ENCODE measurements at regions not wholly inside any gene's neighbourhood (a gene's known extent, or its start where the extent isn't known, plus 50 kb on each side); places are given as distances from the start of the nearest gene placed in this dataset.
"Not testable (repeated sequence)": the region's sequence is repeated elsewhere in the genome, so short reads cannot be mapped to it uniquely, and the experiment has no call there.

- DNase-seq, result no peak
These were observed 388.2 kb upstream of the INTU start for GRCh38 chr4:127244515-127244914.

GRCh38 chr4:127246963-127247952 lies 385.5 kb upstream of the INTU start:
- no peak for DNase-seq

- peak; percentile 77 for DNase-seq
These were observed 383.5 kb upstream of the INTU start for GRCh38 chr4:127249066-127249766.

- no peak for DNase-seq
These were observed 383.0 kb upstream of the INTU start for GRCh38 chr4:127249767-127250108.

DNA sequence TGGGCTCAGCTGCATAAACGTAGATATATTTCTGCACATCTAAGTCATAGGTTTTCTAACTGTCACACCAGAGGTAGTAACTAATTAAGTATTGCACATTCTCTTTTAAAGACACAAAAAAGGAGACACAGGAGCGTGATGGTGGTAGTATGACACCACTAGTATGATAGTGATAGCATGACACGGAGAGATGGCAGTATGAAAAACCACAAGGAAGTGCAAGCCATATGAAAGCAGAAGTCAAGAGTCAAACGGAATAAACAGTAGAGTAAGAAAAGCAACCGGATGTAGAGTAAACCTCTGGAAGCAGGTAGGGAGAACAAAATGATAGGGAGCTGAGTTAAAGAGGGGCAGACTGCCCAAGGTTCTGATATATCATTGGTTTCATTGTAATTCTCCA lies 382.2 kb upstream of the INTU start:
- DNase-seq, result no peak

DNA sequence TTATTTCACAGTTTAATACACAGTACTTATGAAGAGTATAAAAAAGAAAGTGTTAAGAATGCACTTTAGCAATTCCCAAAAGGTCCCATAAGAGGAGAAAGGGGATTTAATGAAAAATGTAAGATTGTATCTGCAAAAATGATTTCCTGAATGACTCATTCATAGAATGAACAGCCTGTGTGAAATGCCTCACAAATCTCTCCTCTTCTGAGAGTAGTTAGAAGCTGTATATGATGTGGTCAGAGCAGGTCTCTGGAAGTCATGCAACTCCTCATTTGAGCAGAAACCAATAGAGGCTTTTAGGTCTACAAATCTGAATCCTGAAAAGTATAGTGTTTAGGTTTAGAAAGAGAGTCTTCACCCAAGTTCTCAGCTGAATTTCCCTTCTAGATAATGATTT lies 381.3 kb upstream of the INTU start:
- DNase-seq, result peak; percentile 76

DNA sequence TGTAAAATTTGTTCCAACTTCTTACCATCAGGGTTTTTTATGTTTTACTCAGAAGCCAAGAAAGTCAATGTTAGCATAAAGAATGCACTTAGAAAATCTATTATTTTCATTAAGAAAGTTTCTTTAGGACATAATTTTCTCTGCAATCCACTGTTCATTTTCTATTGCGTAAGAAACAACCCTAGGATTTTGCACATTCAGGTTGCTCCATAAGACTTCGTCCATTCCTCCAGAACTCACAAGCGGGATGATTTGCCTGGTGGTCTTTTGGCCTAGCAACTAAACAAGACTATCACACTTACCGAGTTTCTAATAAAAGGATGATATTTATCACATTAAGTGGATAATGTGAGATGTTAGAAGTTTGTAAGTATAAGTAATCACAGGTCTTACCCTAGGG lies 376.3 kb upstream of the INTU start:
- no peak for DNase-seq

DNA sequence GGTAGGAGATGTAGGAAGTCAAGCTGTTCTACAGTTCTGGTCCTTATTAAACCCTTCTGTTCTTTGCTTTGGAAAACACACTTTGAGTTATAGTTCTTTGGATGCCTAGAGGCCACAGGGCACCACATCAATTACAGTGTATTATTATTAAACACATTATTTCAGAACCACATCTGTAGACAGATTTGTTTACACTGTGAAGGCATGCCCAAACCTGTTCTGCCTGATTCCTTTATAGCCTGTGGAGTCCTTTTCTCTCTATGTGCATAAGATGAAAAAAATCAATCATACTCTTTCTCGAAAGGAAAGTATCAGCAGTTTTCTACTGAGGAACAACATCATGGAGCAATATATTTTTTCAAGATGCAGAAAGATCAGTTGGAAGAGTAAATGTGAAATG lies 371.3 kb upstream of the INTU start:
- DNase-seq, result no peak

GRCh38 chr4:127268367-127268766 lies 364.4 kb upstream of the INTU start:
- no peak for DNase-seq

DNA sequence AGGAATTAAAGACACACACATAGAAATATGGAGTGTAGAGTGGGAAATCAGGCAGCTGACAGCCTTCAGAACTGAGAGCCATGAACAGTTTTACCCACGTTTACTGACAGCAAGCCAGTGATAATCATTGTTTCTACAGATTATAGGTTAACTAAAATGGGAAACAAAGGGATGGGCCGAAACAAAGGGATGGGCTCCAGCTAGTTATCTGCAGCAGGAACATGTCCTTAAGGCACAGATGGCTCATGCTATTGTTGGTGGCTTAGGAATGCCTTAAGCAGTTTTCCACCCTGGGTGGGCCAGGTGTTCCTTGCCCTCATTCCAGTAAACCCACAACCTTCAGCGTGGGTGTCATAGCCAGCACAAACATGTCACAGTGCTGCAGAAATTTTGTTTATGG lies 355.7 kb upstream of the INTU start:
- DNase-seq, result not testable (repeated sequence)

DNA sequence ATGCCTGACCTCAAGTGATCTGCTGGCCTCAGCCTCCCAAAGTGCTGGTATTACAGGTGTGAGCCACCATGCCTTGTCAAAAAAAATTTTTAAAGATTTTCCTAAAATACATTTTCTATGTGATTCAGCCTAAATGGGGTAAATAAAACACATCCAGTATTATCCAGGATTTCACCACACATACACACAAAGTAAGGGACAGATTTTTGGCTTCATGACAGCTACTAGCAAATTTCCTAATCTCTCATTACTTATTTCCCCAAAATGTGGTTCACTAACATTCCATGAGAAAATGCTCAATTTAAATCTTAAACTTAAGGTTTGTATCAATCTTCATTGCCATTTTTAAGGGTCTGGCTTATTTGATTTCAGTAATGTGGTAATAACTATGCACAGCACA lies 348.5 kb upstream of the INTU start:
- DNase-seq, result no peak

DNA sequence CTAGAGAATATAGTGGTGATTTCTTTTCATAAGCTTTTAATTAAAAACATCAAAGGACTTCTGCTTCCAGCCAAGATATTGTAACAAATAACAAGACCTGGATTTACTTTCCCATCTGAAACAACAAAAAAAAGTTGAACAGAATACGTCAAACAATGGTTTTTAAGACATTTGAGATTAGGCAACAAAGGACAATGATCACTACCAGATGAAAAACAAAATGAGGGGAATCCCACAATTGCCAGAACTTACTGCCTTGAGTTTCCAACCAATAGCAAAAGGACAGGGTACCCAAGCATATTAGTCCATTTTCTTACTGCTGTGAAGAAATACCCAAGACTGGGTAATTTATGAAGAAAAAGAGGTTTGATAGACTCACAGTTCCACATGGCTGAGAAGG lies 341.4 kb upstream of the INTU start:
- no peak for DNase-seq

GRCh38 chr4:127293496-127293895 lies 339.3 kb upstream of the INTU start:
- no peak for DNase-seq

DNA sequence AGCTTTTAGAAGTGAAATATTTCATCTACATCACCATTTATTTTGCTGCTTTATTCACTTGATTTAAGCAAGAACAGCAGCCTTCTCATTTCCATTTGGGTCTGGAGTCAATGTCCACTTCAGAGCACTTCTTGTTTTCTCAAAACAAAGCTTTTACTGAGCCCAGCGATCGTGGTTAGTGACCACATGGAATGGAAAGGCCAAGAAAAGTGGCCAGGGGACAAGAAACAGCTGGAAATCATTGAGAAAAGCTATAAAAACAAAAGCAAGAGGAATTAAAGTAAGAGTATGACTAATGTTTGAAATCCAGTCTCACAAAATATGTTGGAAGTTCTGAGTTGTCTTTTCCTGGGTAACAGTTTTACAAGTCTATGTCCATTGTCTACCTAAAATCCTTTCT lies 328.4 kb upstream of the INTU start:
- DNase-seq, result peak; percentile 82

DNA sequence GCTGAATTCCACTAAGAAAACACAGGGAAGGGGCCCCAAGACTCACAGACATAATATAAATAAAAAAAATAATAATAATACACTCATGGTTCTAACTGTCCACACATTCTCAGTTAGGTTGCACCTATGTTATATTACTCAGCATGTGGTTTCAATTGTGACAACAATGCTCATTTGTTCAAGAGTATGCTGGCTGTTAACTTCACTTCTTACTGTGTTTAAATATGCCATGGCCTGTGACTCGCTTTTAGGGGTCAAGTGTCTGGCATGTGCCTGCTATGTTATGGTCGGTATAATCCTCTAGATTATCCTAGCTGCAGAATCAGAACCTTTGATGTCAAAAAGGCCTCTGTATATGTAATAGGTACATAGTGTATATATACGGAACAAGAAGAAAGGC lies 324.8 kb upstream of the INTU start:
- DNase-seq, result peak; percentile 16

DNA sequence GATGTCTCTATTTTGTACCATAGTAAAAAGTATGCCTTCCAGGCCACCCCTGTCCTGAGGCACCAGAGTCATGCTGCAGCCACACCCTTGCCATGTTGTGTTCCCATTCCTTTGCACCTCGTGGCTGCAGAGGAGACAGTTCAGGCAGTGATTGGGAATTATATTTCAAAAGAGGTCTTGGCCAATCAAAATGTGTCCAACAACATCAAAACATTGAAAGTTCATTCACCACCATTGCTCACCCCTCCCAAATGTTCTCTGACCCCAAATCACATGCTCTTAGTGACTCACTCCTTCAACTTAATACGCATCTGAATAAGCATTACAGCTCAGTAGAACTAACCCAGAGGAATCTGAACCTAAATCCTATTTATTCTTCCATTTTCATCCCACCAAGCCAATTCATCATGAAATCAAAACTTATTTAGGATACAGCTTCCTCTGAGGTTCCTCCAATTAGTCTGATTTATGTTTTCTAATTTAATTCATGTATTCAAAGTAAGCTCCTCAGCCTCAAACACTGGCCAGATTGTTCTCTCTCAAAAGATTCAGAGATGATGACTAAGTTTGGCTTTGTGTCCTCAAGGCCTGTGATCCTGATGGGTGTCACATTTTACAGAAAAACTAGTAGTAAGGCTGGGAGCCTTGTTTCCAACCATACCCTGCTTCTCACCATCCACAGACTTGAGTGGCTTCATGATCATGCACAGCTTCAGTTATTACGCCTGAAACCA lies 323.2 kb upstream of the INTU start:
- DNase-seq, result peak; percentile 28

- no peak for DNase-seq
These were observed 321.4 kb upstream of the INTU start for GRCh38 chr4:127311371-127311770.

DNA sequence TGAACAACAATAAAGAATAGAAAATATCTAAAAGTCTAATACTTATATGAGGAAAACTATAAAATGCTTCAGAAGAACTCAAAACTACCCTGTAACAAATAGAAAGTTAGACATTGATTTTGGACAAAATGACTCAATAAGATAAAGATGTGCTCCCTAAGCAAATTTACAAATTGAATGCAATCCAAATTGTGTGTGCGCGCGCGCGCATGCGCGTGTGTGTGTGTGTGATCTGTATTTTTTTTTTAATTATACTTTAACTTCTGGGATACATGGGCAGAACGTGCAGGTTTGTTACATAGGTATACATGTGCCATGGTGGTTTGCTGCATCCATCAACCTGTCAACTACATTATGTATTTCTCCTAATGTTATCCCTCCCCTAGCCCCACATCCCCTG lies 320.8 kb upstream of the INTU start:
- no peak for DNase-seq

- no peak for DNase-seq
These were observed 319.0 kb upstream of the INTU start for GRCh38 chr4:127313767-127314166.

DNA sequence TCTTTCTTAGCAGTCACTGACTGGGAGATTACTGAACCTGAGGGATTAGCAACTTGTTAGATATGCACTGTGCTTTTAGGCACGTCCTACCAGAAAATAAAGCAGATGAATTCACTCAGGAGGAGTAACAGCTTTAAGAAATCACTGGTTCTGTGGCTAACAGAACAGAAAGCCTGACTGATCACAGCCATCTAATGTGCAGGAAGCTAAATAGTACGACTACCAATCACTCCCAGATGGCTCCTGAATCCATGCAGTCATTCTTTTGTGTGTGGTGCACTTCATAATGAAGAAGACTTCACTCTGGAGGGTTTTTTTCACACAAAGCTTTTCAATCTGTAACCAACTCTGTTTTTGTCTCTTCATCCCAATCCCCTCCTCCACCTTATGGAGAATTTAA lies 305.3 kb upstream of the INTU start:
- no peak for DNase-seq

DNA sequence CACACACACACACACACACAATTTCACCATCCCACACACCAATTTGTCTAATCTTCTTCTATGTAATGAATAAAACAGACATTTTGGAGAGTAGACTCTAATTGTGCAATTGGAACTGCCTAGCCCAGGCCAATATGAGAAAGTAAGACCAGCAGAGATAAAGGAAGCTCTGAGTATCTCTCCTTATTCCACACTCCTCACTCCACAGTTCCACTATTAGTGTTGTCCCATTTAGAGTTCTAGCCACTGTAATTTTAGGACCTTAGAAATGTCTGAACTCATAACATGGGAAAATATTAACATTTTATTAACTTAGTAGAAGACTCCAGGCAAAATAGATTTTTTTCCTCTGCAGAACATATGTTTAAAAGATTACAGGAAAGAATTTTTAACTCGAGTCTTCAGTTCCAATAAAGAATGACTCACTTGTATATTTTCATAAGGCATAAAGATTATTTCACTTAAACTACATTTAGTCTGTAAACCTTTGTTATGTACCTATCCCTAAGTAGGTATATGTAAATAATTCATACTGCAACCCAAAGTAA lies 297.6 kb upstream of the INTU start:
- DNase-seq, result no peak

GRCh38 chr4:127335732-127336131 lies 297.0 kb upstream of the INTU start:
- no peak for DNase-seq

- DNase-seq, result not testable (repeated sequence)
These were observed 289.6 kb upstream of the INTU start for GRCh38 chr4:127343123-127343522.

All from fibroblast of skin of back (primary cell).